T-cell (primary cell): ENCODE measurements at regions not wholly inside any gene's neighbourhood (a gene's known extent, or its start where the extent isn't known, plus 50 kb on each side); places are given as distances from the start of the nearest gene placed in this dataset.

Source experiments
- ATAC-seq, 4 experiments: fragments of 200-7000 bp in 3 of 4; fragments of 150-1000 bp in 1 of 4; cut with Tn5 transposase; replicated peaks in 1 of 4; 1 replicate in 3 of 4; 2 replicates in 1 of 4; pipeline ENCODE4 v1.10.0; 2021; ENCODE audit warnings: moderate library complexity in 3 of 4, mild to moderate bottlenecking in 2 of 4, moderate number of reproducible peaks in 1 of 4
- CTCF ChIA-PET, 2 donors: fragments of 300-600 bp; sonication (Branson Sonifier 250); formaldehyde crosslinking; loops; one replicate each; lab custom pipeline; 2022; ENCODE audit warnings: antibody characterized with exemption in 2 of 2; lab: Charles Lee
- POLR2A ChIA-PET, 2 donors: fragments of 300-600 bp; sonication (Branson Sonifier 250); formaldehyde crosslinking; loops; one replicate each; lab custom pipeline; 2022; ENCODE audit warnings: antibody characterized with exemption in 2 of 2; lab: Charles Lee
- DNase-seq, 35 experiments: peaks; one replicate each; pipeline versions ENCODE4 v3.0.0 to v3.0.0-alpha.2; 2013 to 2023
- H3K27ac ChIP-seq: one replicate; pipeline ENCODE4 v1.5.1; 2013; ENCODE audit warnings: low read length
- H3K27me3 ChIP-seq, 2 experiments: replicated peaks in 1 of 2; 1 replicate in 1 of 2; 2 replicates in 1 of 2; pipeline versions ENCODE4 v1.6.1 to v1.7.0; 2013; ENCODE audit warnings: low read length in 1 of 2, mixed read lengths in 1 of 2; ENCODE audit not compliant: control insufficient read depth in 2 of 2, insufficient read depth in 2 of 2; ENCODE audit errors: extremely low read depth in 1 of 2
- H3K36me3 ChIP-seq, 2 donors: 1 replicate in 1 of 2; 2 replicates in 1 of 2; pipeline versions ENCODE4 v1.6.1 to v1.7.0; 2013; ENCODE audit warnings: low read length in 1 of 2; ENCODE audit not compliant: control insufficient read depth in 2 of 2, insufficient read depth in 1 of 2; ENCODE audit errors: extremely low read depth in 1 of 2
- H3K4me1 ChIP-seq, 2 experiments: 1 replicate in 1 of 2; 2 replicates in 1 of 2; pipeline versions ENCODE4 v1.6.1 to v1.7.0; 2013; ENCODE audit warnings: low read length in 2 of 2, mixed read lengths in 1 of 2; ENCODE audit not compliant: insufficient read depth in 2 of 2, control insufficient read depth in 1 of 2; ENCODE audit errors: extremely low read depth in 1 of 2
- H3K4me3 ChIP-seq, 2 donors: 1 replicate in 1 of 2; 2 replicates in 1 of 2; pipeline versions ENCODE4 v1.5.1 to v1.7.0; 2013; ENCODE audit warnings: mild to moderate bottlenecking in 2 of 2, low read length in 1 of 2, moderate library complexity in 1 of 2; ENCODE audit not compliant: control insufficient read depth in 1 of 2; ENCODE audit errors: extremely low read depth in 1 of 2
- H3K9me3 ChIP-seq: 2 replicates; pipeline ENCODE4 v1.7.0; 2013
- H3K27ac Mint-ChIP-seq, 2 donors: one replicate each; pipeline ENCODE4 v1.8.0; 2020 to 2021; ENCODE audit warnings: mild to moderate bottlenecking in 2 of 2, mixed read lengths in 2 of 2
- H3K27me3 Mint-ChIP-seq, 2 donors: one replicate each; pipeline ENCODE4 v1.8.0; 2021 to 2022; ENCODE audit warnings: mixed read lengths in 2 of 2
- H3K36me3 Mint-ChIP-seq: one replicate; pipeline ENCODE4 v1.8.0; 2021; ENCODE audit warnings: mixed read lengths
- H3K4me1 Mint-ChIP-seq, 3 donors: one replicate each; pipeline ENCODE4 v1.8.0; 2020 to 2022; ENCODE audit warnings: mixed read lengths in 3 of 3, mild to moderate bottlenecking in 1 of 3
- H3K4me3 Mint-ChIP-seq, 3 donors: one replicate each; pipeline ENCODE4 v1.8.0; 2020 to 2022; ENCODE audit warnings: mild to moderate bottlenecking in 3 of 3, mixed read lengths in 3 of 3, moderate library complexity in 3 of 3
- H3K9me3 Mint-ChIP-seq, 3 donors: one replicate each; pipeline ENCODE4 v1.8.0; 2020 to 2022; ENCODE audit warnings: mixed read lengths in 3 of 3
- WGBS: methylation state at CpG from one replicate; pipeline ENCODE4 v1.1.5; 2013; ENCODE audit warnings: missing lambda C conversion rate; ENCODE audit not compliant: insufficient coverage; 5-methylcytosine and 5-hydroxymethylcytosine counted together

DNA sequence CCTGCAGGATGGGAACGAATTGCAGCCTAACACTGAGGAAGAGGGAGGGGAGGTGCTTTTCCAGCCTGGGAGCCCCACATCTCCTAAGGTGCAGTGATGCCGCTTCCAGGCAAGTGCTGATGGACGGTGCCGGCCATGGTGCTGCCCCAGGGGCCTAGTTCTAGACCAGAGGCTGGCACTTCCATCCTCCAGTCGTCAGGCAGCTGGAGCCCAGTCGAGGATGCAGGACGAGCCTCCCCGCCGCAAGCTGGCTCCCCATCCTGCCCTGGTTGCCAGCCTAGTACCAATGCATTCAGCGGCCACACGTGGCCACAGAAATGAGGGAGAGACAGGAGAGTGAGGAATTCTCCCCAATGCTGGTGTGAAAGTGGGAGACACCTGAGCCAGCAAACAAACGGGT is 413.5 kb downstream of the ZNF516 start:
- H3K27me3 Mint-ChIP-seq = peaks cover 3% of the 10 kb centered on the region in 2 donors
- ChIA-PET CTCF (no interaction called here), POLR2A (interaction anchor here in 1 of 2 donors (0.6 kb wide), 1 partner anchor 1743 kb away, joined by 3 read pairs; no protein-coding TSS in a partner anchor)
- no peaks in the 10 kb centered on the region for H3K4me1 Mint-ChIP-seq
- H3K27ac Mint-ChIP-seq = no peak overlapping the region
- DNase-seq = no peak
- Histone ChIP-seq H3K9me3 (no peaks in the 10 kb centered on the region), H3K27me3 (peaks cover 0 to 3% of the 10 kb centered on the region in 2 experiments), H3K4me3 (no peak overlapping the region), H3K36me3 (no peaks in the 10 kb centered on the region), H3K27ac (no peak overlapping the region), H3K4me1 (no peaks in the 10 kb centered on the region)
- no peak overlapping the region for H3K4me3 Mint-ChIP-seq
- ATAC-seq = no peak
- H3K36me3 Mint-ChIP-seq = no peaks in the 10 kb centered on the region
- 79% methylated on average over 7 of the region's 12 CpGs for WGBS
- H3K9me3 Mint-ChIP-seq = peaks cover 0 to 5% (median under 1%) of the 10 kb centered on the region in 3 donors

DNA sequence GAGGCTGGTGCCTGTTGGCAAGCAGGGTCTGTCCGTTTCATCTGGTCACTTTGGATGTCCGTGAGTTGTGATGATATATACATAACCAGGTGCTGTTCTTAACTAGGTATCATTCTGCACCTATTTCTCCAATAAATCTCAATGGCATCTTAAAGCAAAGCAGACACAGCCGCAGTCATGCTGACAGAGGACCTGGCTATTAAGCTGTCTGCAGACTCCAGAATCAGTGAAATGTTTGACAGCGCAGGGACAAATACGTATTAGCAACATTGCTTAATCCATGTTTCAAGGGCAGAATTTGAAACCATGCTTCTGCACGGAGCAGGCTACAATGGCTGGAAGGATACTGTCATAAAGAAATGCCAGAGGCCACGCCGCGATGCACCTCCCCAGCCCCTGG is 414.6 kb downstream of the ZNF516 start:
- Histone ChIP-seq H3K9me3 (no peaks in the 10 kb centered on the region), H3K36me3 (no peaks in the 10 kb centered on the region), H3K27ac (no peak overlapping the region), H3K4me3 (no peak overlapping the region), H3K4me1 (no peaks in the 10 kb centered on the region), H3K27me3 (peaks cover 0 to 3% of the 10 kb centered on the region in 2 experiments)
- ATAC-seq = no peak
- DNase-seq = no peak
- no peaks in the 10 kb centered on the region for H3K9me3 Mint-ChIP-seq
- WGBS = 90% methylated on average over 4 of the region's 9 CpGs
- POLR2A ChIA-PET = no interaction called here
- peaks cover 3% of the 10 kb centered on the region in 2 donors for H3K27me3 Mint-ChIP-seq
- no peaks in the 10 kb centered on the region for H3K36me3 Mint-ChIP-seq
- no peak overlapping the region for H3K27ac Mint-ChIP-seq
- no peaks in the 10 kb centered on the region for H3K4me1 Mint-ChIP-seq
- no peak overlapping the region for H3K4me3 Mint-ChIP-seq
- CTCF ChIA-PET = no interaction called here

DNA sequence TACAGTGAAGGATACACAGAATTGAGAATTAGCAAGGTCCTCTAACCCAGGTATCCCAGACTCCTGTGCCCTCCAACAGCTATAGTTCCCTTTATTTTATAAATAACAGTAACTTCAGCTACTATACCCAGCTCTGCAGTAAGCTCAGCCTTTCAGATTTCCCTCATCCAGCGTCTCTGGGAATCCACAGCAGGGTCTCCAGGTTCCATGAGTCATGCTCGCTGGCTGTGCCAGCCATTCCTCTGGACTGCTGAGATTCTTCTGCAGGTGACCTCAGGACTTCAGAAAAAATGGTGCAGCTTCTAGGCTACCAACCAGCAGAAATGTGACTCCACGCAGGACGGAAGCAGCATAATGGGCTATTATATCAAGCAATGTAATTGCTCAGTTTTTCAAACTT is 419.3 kb downstream of the ZNF516 start:
- WGBS = 89% methylated on average over 3 of the region's 4 CpGs
- CTCF ChIA-PET = no interaction called here

DNA sequence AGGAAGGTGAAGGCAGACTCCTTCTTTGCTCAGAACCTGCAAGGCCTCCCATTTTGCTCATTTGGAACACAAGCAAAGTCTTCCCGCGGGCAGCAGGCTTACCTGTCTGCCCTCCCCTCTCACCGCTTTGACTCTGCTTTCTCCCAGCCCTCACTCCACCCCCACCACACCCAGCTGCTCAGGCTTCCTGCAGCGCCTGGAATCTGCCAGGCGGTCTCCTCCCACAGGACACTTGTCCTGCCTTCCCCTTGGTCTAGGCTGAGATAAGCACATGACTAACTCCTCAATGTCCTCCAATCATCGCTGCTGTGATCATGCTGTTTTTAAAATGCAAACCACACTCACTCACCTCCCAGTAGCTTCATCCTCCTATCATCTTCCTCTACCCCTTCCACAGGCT is 430.0 kb downstream of the ZNF516 start:
- WGBS = 38% methylated on average over 5 of the region's 6 CpGs

More for the DNA sequence above, 419.3 kb downstream of the ZNF516 start:
- no peaks in the 10 kb centered on the region for H3K9me3 ChIP-seq
- Mint-ChIP-seq H3K36me3 (no peaks in the 10 kb centered on the region), H3K4me1 (no peaks in the 10 kb centered on the region), H3K27ac (no peak overlapping the region), H3K4me3 (no peak overlapping the region), H3K9me3 (no peaks in the 10 kb centered on the region), H3K27me3 (peaks cover 0 to 7% of the 10 kb centered on the region in 2 donors)
- POLR2A ChIA-PET = no interaction called here
- no peaks in the 10 kb centered on the region for H3K4me1 ChIP-seq
- no peaks in the 10 kb centered on the region for H3K36me3 ChIP-seq
- no peak for ATAC-seq
- no peaks in the 10 kb centered on the region for H3K27me3 ChIP-seq
- H3K27ac ChIP-seq = no peak overlapping the region
- no peak for DNase-seq
- no peak overlapping the region for H3K4me3 ChIP-seq

DNA sequence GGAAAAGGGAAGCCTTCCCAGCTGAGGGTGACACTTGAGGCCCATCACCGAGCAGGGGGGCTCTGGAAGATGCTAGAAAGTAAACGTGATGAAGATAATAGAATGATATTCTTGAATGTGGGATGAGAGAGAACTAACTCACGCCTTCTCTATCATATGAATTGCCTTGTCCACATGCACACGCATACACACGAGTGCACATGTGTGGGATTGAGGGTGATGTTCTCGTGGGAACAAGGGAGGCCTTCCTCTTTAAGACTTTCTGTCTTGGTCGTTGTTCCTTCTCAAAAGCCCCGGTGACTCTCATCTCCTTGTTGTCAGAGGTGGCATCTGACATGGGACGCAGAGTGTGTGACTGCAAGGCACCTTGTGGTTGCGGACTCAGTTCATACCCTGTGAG is 436.9 kb downstream of the ZNF516 start:
- Mint-ChIP-seq H3K4me1 (no peaks in the 10 kb centered on the region), H3K9me3 (no peaks in the 10 kb centered on the region), H3K27me3 (peaks cover 0 to 10% of the 10 kb centered on the region in 2 donors), H3K4me3 (no peak overlapping the region), H3K27ac (no peak overlapping the region), H3K36me3 (no peaks in the 10 kb centered on the region)
- H3K4me3 ChIP-seq = no peak overlapping the region
- no peak overlapping the region for H3K27ac ChIP-seq
- H3K9me3 ChIP-seq = no peaks in the 10 kb centered on the region
- ATAC-seq (no peak), DNase-seq (no peak)
- POLR2A ChIA-PET = no interaction called here
- H3K27me3 ChIP-seq = no peaks in the 10 kb centered on the region
- WGBS = 78% methylated on average over 9 of the region's 10 CpGs
- no peaks in the 10 kb centered on the region for H3K36me3 ChIP-seq
- no peaks in the 10 kb centered on the region for H3K4me1 ChIP-seq
- CTCF ChIA-PET = no interaction called here

More for the DNA sequence above, 430.0 kb downstream of the ZNF516 start:
- Mint-ChIP-seq H3K4me3 (no peak overlapping the region), H3K4me1 (no peaks in the 10 kb centered on the region), H3K27me3 (peaks cover 1 to 8% of the 10 kb centered on the region in 2 donors), H3K27ac (no peak overlapping the region), H3K9me3 (peaks cover 0 to under 1% (median 0%) of the 10 kb centered on the region in 3 donors), H3K36me3 (no peaks in the 10 kb centered on the region)
- Histone ChIP-seq H3K9me3 (no peaks in the 10 kb centered on the region), H3K4me3 (no peak overlapping the region), H3K27ac (no peak overlapping the region), H3K27me3 (no peaks in the 10 kb centered on the region), H3K4me1 (no peaks in the 10 kb centered on the region), H3K36me3 (no peaks in the 10 kb centered on the region)
- DNase-seq = no peak
- ATAC-seq = no peak
- ChIA-PET CTCF (no interaction called here), POLR2A (no interaction called here)

DNA sequence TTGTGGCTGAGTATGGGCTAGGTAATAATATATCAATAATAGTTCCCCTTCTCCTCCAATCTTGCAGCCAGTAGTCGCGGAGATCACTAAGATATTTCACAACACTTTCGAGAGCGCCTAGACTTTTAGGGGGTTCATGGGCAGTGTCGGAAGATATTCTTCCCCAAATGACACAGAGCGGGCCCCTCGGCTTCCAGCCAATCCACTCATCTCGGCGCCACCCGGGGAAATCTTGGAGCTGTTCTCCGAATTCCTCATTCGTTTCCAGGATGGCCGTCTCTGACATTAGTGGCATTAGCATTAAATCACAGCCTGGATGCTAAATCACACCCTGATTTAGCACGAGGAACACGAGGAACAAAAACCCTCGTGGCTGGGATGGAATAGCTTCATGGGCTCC is 437.7 kb downstream of the ZNF516 start:
- no peaks in the 10 kb centered on the region for H3K4me1 Mint-ChIP-seq
- POLR2A ChIA-PET = no interaction called here
- H3K36me3 Mint-ChIP-seq = no peaks in the 10 kb centered on the region
- 82% methylated on average over 11 of the region's 16 CpGs for WGBS
- H3K4me3 Mint-ChIP-seq = no peak overlapping the region
- H3K9me3 ChIP-seq = no peaks in the 10 kb centered on the region
- no peak overlapping the region for H3K27ac Mint-ChIP-seq
- H3K4me3 ChIP-seq = no peak overlapping the region
- no peaks in the 10 kb centered on the region for H3K27me3 ChIP-seq
- CTCF ChIA-PET = no interaction called here
- H3K27ac ChIP-seq = no peak overlapping the region
- no peaks in the 10 kb centered on the region for H3K9me3 Mint-ChIP-seq
- ATAC-seq (no peak), DNase-seq (no peak)
- H3K4me1 ChIP-seq = no peaks in the 10 kb centered on the region
- peaks cover 0 to 7% of the 10 kb centered on the region in 2 donors for H3K27me3 Mint-ChIP-seq
- no peaks in the 10 kb centered on the region for H3K36me3 ChIP-seq
